ENCODE measurements at regions not wholly inside any gene's neighbourhood (a gene's known extent, or its start where the extent isn't known, plus 50 kb on each side); places are given as distances from the start of the nearest gene placed in this dataset.
"Not testable (repeated sequence)": the region's sequence is repeated elsewhere in the genome, so short reads cannot be mapped to it uniquely, and the experiment has no call there.

GRCh38 chr10:84727398-84727797 is 399.0 kb downstream of the CCSER2 start:
- no peak for FAIRE-seq
- no peaks in the 10 kb centered on the region for H3K36me3 ChIP-seq
- no peak overlapping the region for H3K4me3 ChIP-seq
- no peaks in the 10 kb centered on the region for H3K9me3 ChIP-seq
- intact Hi-C loops (cut with DNase I), result no loop called here
- ATAC-seq, result no peak
- 64 to 65% methylated on average over 5 of the region's 5 CpGs for WGBS, 2 donors
- no peaks in the 10 kb centered on the region for H3K27me3 ChIP-seq
- no peak for DNase-seq
- TF ChIP-seq CTCF (IDR thresholded peaks at IDR 0.05), result no peak
- H3K4me1 ChIP-seq, result no peaks in the 10 kb centered on the region
- H3K27ac ChIP-seq, result no peak overlapping the region

- FAIRE-seq; DNase-seq; H3K4me3 ChIP-seq; H3K36me3 ChIP-seq; H3K27me3 ChIP-seq; ATAC-seq; H3K9me3 ChIP-seq; H3K4me1 ChIP-seq; H3K27ac ChIP-seq; intact Hi-C loops (cut with DNase I): not testable (repeated sequence)
- 74 to 79% methylated on average over 9 of the region's 9 CpGs for WGBS, 2 donors
These were observed 410.7 kb downstream of the CCSER2 start for GRCh38 chr10:84739126-84739525.

- FAIRE-seq, result no peak
These were observed 411.3 kb downstream of the CCSER2 start for GRCh38 chr10:84739641-84740040.

GRCh38 chr10:84743483-84743882 is 415.1 kb downstream of the CCSER2 start:
- Histone ChIP-seq H3K27ac (no peak overlapping the region), H3K9me3 (no peaks in the 10 kb centered on the region), H3K36me3 (no peaks in the 10 kb centered on the region), H3K27me3 (no peaks in the 10 kb centered on the region), H3K4me3 (no peak overlapping the region), H3K4me1 (no peaks in the 10 kb centered on the region)
- no peak for TF ChIP-seq CTCF (IDR thresholded peaks at IDR 0.05)
- no peak for ATAC-seq
- FAIRE-seq, result no peak
- no peak for DNase-seq
- intact Hi-C loops (cut with DNase I), result no loop called here

More at GRCh38 chr10:84739641-84740040, 411.3 kb downstream of the CCSER2 start:
- 87 to 94% methylated on average over 1 of the region's 1 CpG for WGBS, 2 donors
- H3K4me1 ChIP-seq, result no peaks in the 10 kb centered on the region
- DNase-seq, result no peak
- intact Hi-C loops (cut with DNase I), result no loop called here
- no peak for TF ChIP-seq CTCF (IDR thresholded peaks at IDR 0.05)
- H3K27ac ChIP-seq, result no peak overlapping the region
- H3K36me3 ChIP-seq, result no peaks in the 10 kb centered on the region
- H3K27me3 ChIP-seq, result no peaks in the 10 kb centered on the region
- H3K9me3 ChIP-seq, result no peaks in the 10 kb centered on the region
- H3K4me3 ChIP-seq, result no peak overlapping the region
- no peak for ATAC-seq

- WGBS, 2 donors, result 59 to 71% methylated on average over 7 of the region's 7 CpGs
These were observed 426.9 kb downstream of the CCSER2 start for GRCh38 chr10:84755311-84755710.

GRCh38 chr10:84756653-84757052 is 428.3 kb downstream of the CCSER2 start:
- DNase-seq; H3K4me3 ChIP-seq; H3K4me1 ChIP-seq; FAIRE-seq; intact Hi-C loops (cut with DNase I); H3K27me3 ChIP-seq; H3K27ac ChIP-seq; H3K9me3 ChIP-seq; H3K36me3 ChIP-seq; ATAC-seq: not testable (repeated sequence)
- 97 to 100% methylated on average over 1 to 2 of the region's 3 CpGs for WGBS, 2 donors

More at GRCh38 chr10:84755311-84755710, 426.9 kb downstream of the CCSER2 start:
- Histone ChIP-seq H3K9me3 (no peaks in the 10 kb centered on the region), H3K27ac (no peak overlapping the region), H3K36me3 (no peaks in the 10 kb centered on the region), H3K4me1 (no peaks in the 10 kb centered on the region), H3K4me3 (no peak overlapping the region), H3K27me3 (no peaks in the 10 kb centered on the region)
- DNase-seq, result no peak
- TF ChIP-seq CTCF (IDR thresholded peaks at IDR 0.05), result no peak
- ATAC-seq, result no peak
- intact Hi-C loops (cut with DNase I), result no loop called here
- FAIRE-seq, result no peak

GRCh38 chr10:84761994-84762614 is 433.7 kb downstream of the CCSER2 start:
- 38 to 52% methylated on average over 8 to 14 of the region's 14 CpGs for WGBS, 2 donors
- DNase-seq; H3K4me3 ChIP-seq; FAIRE-seq; H3K9me3 ChIP-seq; ATAC-seq; H3K4me1 ChIP-seq; H3K27me3 ChIP-seq; H3K27ac ChIP-seq; H3K36me3 ChIP-seq; intact Hi-C loops (cut with DNase I): not testable (repeated sequence)
